Activated naive CD8-positive, alpha-beta T cell treated with anti-CD3 and anti-CD28 coated beads, Interleukin-2, amount 50 U/mL, for 24 hours (primary cell): ENCODE measurements at regions not wholly inside any gene's neighbourhood (a gene's known extent, or its start where the extent isn't known, plus 50 kb on each side); places are given as distances from the start of the nearest gene placed in this dataset.

Experiments
- ATAC-seq: fragments of 150-1000 bp; cut with Tn5 transposase; one replicate; pipeline ENCODE4 v1.10.0; 2021
- DNase-seq: peaks from one replicate; pipeline ENCODE4 v3.0.0; 2021
- H3K27ac Mint-ChIP-seq: one replicate; pipeline ENCODE4 v1.8.0; 2021; ENCODE audit warnings: mild to moderate bottlenecking, mixed read lengths
- H3K27me3 Mint-ChIP-seq: one replicate; pipeline ENCODE4 v1.8.0; 2021; ENCODE audit warnings: mixed read lengths
- H3K36me3 Mint-ChIP-seq: one replicate; pipeline ENCODE4 v1.8.0; 2021; ENCODE audit warnings: low read depth, mixed read lengths
- H3K4me1 Mint-ChIP-seq: one replicate; pipeline ENCODE4 v1.8.0; 2021; ENCODE audit warnings: mixed read lengths
- H3K4me3 Mint-ChIP-seq: one replicate; pipeline ENCODE4 v1.8.0; 2021; ENCODE audit warnings: mild to moderate bottlenecking, moderate library complexity, mixed read lengths
- H3K9me3 Mint-ChIP-seq: one replicate; pipeline ENCODE4 v1.8.0; 2021; ENCODE audit warnings: mixed read lengths

DNA sequence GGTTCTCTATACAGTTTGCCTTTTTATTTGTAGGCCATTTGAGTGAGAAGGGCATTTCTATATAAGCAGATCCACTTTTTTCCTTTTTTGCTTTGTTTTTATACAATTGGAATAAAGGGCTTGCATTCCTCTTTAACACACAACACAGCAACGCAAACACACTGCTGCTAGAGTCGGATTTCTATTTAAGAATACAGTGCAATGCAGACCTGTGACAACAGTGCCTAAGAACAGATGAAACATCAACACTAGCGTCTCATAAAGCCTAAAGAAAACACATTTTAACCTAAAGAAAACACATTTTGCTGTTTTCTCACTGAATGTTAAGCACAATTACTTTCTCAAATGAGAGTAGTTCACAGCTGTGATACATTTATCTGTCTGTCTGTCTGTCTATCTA, 1141.1 kb downstream of the CDH11 start:
- no peaks in the 10 kb centered on the region for H3K4me1 Mint-ChIP-seq
- no peak overlapping the region for H3K27ac Mint-ChIP-seq
- no peaks in the 10 kb centered on the region for H3K36me3 Mint-ChIP-seq
- no peak for ATAC-seq
- no peak for DNase-seq
- peaks cover 24% of the 10 kb centered on the region for H3K9me3 Mint-ChIP-seq
- no peak overlapping the region for H3K4me3 Mint-ChIP-seq
- H3K27me3 Mint-ChIP-seq = no peaks in the 10 kb centered on the region

- ATAC-seq = no peak
- no peaks in the 10 kb centered on the region for H3K4me1 Mint-ChIP-seq
- no peaks in the 10 kb centered on the region for H3K27me3 Mint-ChIP-seq
- H3K36me3 Mint-ChIP-seq = no peaks in the 10 kb centered on the region
- no peak for DNase-seq
- H3K9me3 Mint-ChIP-seq = peaks cover 25% of the 10 kb centered on the region
- H3K4me3 Mint-ChIP-seq = no peak overlapping the region
- H3K27ac Mint-ChIP-seq = no peak overlapping the region
Measured at GRCh38 chr16:63978240-63978639, 1143.6 kb downstream of the CDH11 start.

DNA sequence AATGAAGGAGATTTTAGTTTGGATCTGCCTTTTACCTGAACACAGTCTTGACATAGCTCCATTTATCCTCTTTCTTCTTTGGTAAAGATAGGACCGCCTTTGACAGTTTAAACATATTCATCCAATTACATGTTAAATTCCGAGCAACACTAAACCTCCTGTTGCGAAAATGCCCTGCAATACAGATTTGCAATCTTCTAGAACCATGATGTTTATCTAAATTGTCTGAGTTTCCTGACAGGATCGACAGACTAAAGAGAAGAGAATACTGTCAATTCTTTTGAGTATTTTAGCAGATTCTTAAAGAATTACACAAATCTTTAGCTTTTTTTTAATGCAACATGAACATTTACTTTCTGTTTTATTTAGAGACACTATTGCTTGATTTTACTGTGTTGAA, 1145.5 kb downstream of the CDH11 start:
- Mint-ChIP-seq H3K4me1 (no peaks in the 10 kb centered on the region), H3K9me3 (peaks cover 31% of the 10 kb centered on the region), H3K4me3 (no peak overlapping the region), H3K36me3 (no peaks in the 10 kb centered on the region), H3K27me3 (no peaks in the 10 kb centered on the region), H3K27ac (no peak overlapping the region)
- ATAC-seq (no peak), DNase-seq (no peak)

GRCh38 chr16:63975669-63976068, 1146.2 kb downstream of the CDH11 start:
- DNase-seq (no peak), ATAC-seq (no peak)
- Mint-ChIP-seq H3K27ac (no peak overlapping the region), H3K4me1 (no peaks in the 10 kb centered on the region), H3K36me3 (no peaks in the 10 kb centered on the region), H3K27me3 (no peaks in the 10 kb centered on the region), H3K4me3 (no peak overlapping the region), H3K9me3 (peaks cover 31% of the 10 kb centered on the region)

- no peak overlapping the region for H3K27ac Mint-ChIP-seq
- ATAC-seq (no peak), DNase-seq (no peak)
- H3K27me3 Mint-ChIP-seq = no peaks in the 10 kb centered on the region
- H3K36me3 Mint-ChIP-seq = no peaks in the 10 kb centered on the region
- peaks cover 11% of the 10 kb centered on the region for H3K9me3 Mint-ChIP-seq
- no peak overlapping the region for H3K4me3 Mint-ChIP-seq
- no peaks in the 10 kb centered on the region for H3K4me1 Mint-ChIP-seq
Measured at GRCh38 chr16:63967966-63968365, 1153.9 kb downstream of the CDH11 start.

DNA sequence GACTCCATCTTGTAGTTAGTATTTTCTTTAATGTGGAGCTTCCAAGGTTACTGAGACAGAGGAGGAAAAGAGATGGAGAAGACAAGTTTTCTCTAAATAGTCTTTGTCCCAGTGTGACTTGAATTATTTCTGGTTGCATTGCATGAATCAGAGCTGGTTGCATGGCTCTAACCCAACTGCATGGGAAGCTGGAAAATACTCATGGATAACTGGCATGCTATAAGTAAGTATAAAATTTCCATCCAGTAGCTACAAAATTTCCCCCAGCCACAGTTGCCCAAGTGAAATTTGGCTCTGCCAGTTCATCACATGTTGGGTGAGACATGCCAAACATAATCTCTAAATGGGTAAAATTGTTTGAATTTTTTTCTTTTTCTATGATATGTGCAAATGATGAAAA, 1161.5 kb downstream of the CDH11 start:
- ATAC-seq (no peak), DNase-seq (no peak)
- Mint-ChIP-seq H3K27me3 (no peaks in the 10 kb centered on the region), H3K27ac (no peak overlapping the region), H3K4me3 (no peak overlapping the region), H3K36me3 (no peaks in the 10 kb centered on the region), H3K9me3 (peaks cover 12% of the 10 kb centered on the region), H3K4me1 (no peaks in the 10 kb centered on the region)

- no peaks in the 10 kb centered on the region for H3K36me3 Mint-ChIP-seq
- no peak for ATAC-seq
- DNase-seq = no peak
- H3K9me3 Mint-ChIP-seq = peaks cover 18% of the 10 kb centered on the region
- no peak overlapping the region for H3K27ac Mint-ChIP-seq
- no peak overlapping the region for H3K4me3 Mint-ChIP-seq
- no peaks in the 10 kb centered on the region for H3K4me1 Mint-ChIP-seq
- H3K27me3 Mint-ChIP-seq = no peaks in the 10 kb centered on the region
Measured at GRCh38 chr16:63947022-63947421, 1174.8 kb downstream of the CDH11 start.

DNA sequence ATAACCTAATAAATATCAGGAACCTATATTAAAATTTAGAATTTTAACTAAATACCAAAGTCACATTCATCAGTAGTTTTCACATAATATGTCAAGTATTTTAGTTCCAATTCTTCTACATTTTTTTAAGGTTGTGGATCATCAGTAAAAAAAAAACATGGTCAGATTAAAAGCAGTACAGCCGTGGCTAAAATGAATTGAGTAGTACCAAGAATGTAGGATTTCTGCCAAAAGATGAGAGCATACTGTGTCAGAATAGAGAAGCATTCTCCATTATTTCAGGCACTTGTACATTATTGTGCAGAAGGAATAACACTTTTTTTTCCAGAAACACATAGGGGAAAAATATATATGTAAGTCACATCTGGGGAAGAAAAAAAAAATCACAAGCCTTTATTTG, 1176.1 kb downstream of the CDH11 start:
- H3K4me3 Mint-ChIP-seq = no peak overlapping the region
- no peak for DNase-seq

DNA sequence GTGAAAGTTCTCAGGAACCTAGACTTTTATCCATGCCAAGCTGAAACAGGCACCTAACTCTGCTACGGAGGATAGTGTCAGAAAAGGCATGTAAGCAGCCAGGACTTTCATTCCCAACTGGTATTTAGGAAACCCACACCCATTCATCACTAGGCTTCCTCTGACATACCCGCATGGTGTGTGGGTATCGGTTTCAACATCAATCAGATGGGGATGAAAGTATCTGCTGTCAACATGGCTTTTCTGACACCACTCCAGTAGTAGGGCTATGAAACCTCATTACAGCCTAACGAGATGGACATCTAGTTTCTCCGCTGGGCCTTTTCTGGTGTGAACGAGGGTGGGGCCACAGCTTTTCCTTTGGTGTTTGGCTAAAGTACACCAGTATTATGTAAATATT, 1178.3 kb downstream of the CDH11 start:
- no peaks in the 10 kb centered on the region for H3K4me1 Mint-ChIP-seq
- no peaks in the 10 kb centered on the region for H3K36me3 Mint-ChIP-seq
- ATAC-seq (no peak), DNase-seq (no peak)
- H3K27me3 Mint-ChIP-seq = no peaks in the 10 kb centered on the region
- H3K27ac Mint-ChIP-seq = no peak overlapping the region
- peaks cover 26% of the 10 kb centered on the region for H3K9me3 Mint-ChIP-seq
- H3K4me3 Mint-ChIP-seq = no peak overlapping the region

More for the DNA sequence above, 1176.1 kb downstream of the CDH11 start:
- no peak for ATAC-seq
- no peaks in the 10 kb centered on the region for H3K27me3 Mint-ChIP-seq
- H3K4me1 Mint-ChIP-seq = no peaks in the 10 kb centered on the region
- no peak overlapping the region for H3K27ac Mint-ChIP-seq
- H3K9me3 Mint-ChIP-seq = peaks cover 23% of the 10 kb centered on the region
- H3K36me3 Mint-ChIP-seq = no peaks in the 10 kb centered on the region

DNA sequence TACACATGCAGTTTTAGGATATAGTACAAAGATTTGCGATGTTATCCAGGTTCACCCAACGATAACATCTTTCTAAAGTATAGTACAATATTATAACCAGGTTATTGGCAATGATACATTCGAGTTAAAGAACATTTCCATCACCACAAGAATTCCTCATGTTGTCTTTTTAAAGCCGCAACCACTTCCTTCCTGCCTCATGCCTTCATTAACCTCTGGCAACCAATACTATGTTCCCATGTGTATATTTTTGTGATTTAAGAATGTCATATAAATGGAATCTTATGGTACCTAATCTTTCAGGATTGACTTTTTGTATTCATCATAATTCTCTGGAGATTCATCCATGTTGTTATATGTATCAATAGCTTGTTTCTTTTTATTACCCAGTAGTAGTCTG, 1183.2 kb downstream of the CDH11 start:
- Mint-ChIP-seq H3K4me3 (no peak overlapping the region), H3K27ac (no peak overlapping the region), H3K9me3 (peaks cover 31% of the 10 kb centered on the region), H3K36me3 (no peaks in the 10 kb centered on the region), H3K27me3 (no peaks in the 10 kb centered on the region), H3K4me1 (no peaks in the 10 kb centered on the region)
- DNase-seq (no peak), ATAC-seq (no peak)

DNA sequence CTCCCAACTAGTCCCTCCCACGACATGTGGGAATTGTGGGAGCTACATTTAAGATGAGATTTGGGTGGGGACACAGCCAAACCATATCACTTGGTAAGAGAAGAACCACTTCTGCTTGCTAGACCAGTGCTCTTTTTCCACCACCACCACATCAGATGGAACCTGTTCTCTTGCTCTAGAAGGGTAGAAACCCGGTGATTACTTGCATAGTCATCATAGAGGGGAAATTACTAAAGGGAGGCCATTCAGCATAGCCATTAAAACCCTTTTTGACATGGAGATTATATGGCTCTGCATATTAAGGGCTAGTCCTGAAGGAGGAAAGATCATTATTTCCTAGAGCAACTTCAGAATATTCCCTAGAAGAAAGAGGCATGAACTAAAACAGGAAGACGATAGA, 1188.0 kb downstream of the CDH11 start:
- Mint-ChIP-seq H3K4me1 (no peaks in the 10 kb centered on the region), H3K4me3 (no peak overlapping the region), H3K36me3 (no peaks in the 10 kb centered on the region), H3K27ac (no peak overlapping the region), H3K27me3 (no peaks in the 10 kb centered on the region), H3K9me3 (peaks cover 19% of the 10 kb centered on the region)
- no peak for DNase-seq
- ATAC-seq = no peak

DNA sequence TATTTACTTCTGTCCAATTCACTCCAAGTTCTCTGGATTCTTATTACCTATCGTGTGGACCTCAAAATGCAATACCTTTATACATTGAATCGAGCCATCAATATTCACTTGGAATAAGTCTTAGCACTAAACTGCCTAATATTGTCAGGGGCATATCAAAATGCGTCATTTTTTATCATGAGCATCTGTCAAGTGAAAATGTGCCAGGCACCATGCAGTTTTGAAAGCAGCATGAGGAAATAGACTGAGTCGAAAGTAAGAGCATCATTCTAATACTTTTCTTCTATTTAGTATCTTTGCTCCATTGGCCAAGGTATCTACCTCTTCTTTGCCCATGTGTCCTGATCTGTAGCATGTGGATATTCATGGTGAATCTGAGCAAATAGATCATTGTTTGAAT, 1193.4 kb downstream of the CDH11 start:
- Mint-ChIP-seq H3K27ac (no peak overlapping the region), H3K4me1 (no peaks in the 10 kb centered on the region), H3K36me3 (no peaks in the 10 kb centered on the region), H3K9me3 (peaks cover 29% of the 10 kb centered on the region), H3K4me3 (no peak overlapping the region), H3K27me3 (no peaks in the 10 kb centered on the region)
- ATAC-seq (no peak), DNase-seq (no peak)

DNA sequence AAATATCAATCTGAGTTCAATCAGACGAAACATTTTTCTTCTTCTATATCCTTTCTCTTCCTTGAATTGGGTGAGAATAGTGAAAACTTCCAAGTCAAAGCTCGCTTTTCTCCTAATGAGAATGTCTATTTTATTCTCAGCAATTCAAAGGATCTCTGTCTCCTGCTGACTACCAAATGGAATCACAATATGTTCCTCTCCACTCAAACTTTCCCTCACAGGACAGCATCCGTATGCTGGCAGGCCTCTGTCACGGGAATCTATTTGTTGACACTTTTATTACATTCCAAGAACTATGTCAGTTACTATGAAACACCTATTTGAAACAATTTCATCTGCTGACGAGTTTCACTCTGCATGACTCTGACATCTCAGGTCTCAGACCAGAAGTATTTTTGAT, 1196.6 kb downstream of the CDH11 start:
- H3K4me1 Mint-ChIP-seq = no peaks in the 10 kb centered on the region
- peaks cover 34% of the 10 kb centered on the region for H3K9me3 Mint-ChIP-seq
- DNase-seq (no peak), ATAC-seq (no peak)
- no peak overlapping the region for H3K4me3 Mint-ChIP-seq
- no peaks in the 10 kb centered on the region for H3K27me3 Mint-ChIP-seq
- H3K27ac Mint-ChIP-seq = no peak overlapping the region
- no peaks in the 10 kb centered on the region for H3K36me3 Mint-ChIP-seq

- DNase-seq = no peak
- no peak for ATAC-seq
- no peak overlapping the region for H3K4me3 Mint-ChIP-seq
- no peaks in the 10 kb centered on the region for H3K27me3 Mint-ChIP-seq
- peaks cover 42% of the 10 kb centered on the region for H3K9me3 Mint-ChIP-seq
- no peak overlapping the region for H3K27ac Mint-ChIP-seq
- H3K36me3 Mint-ChIP-seq = no peaks in the 10 kb centered on the region
- H3K4me1 Mint-ChIP-seq = no peaks in the 10 kb centered on the region
Measured at GRCh38 chr16:63922560-63922959, 1199.3 kb downstream of the CDH11 start.

- H3K36me3 Mint-ChIP-seq = no peaks in the 10 kb centered on the region
- DNase-seq = no peak
Measured at GRCh38 chr16:63921737-63922295, 1200.0 kb downstream of the CDH11 start.

DNA sequence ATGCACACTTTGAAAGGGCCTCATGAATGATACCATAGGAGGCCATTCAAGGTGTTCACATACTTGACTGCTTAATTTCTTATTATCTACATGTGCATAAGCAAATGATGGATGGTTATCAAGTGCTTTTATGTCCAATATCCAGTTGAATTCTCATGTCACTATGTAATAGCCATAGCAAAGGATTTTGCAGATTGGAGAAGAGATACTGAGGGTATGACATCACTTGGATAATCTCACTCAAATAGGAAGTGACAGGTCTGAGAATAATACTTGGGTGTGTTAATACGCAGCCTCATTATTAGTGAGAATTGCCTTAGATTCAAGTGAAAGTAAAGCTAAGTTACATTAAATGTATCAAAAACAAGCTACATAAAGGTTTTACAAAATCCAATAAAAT, 1208.6 kb downstream of the CDH11 start:
- no peak overlapping the region for H3K27ac Mint-ChIP-seq
- no peaks in the 10 kb centered on the region for H3K36me3 Mint-ChIP-seq
- H3K4me3 Mint-ChIP-seq = no peak overlapping the region
- no peak for DNase-seq
- ATAC-seq = no peak
- peaks cover 27% of the 10 kb centered on the region for H3K9me3 Mint-ChIP-seq
- no peaks in the 10 kb centered on the region for H3K4me1 Mint-ChIP-seq
- no peaks in the 10 kb centered on the region for H3K27me3 Mint-ChIP-seq

More at GRCh38 chr16:63921737-63922295, 1200.0 kb downstream of the CDH11 start:
- Mint-ChIP-seq H3K27me3 (no peaks in the 10 kb centered on the region), H3K9me3 (peaks cover 41% of the 10 kb centered on the region), H3K27ac (no peak overlapping the region), H3K4me1 (no peaks in the 10 kb centered on the region), H3K4me3 (no peak overlapping the region)
- ATAC-seq = no peak
